GM06990 (cell line): ENCODE measurements at regions not wholly inside any gene's neighbourhood (a gene's known extent, or its start where the extent isn't known, plus 50 kb on each side); places are given as distances from the start of the nearest gene placed in this dataset.

Experiments used
- DNase-seq: peaks from one replicate; pipeline ENCODE4 v3.0.0-alpha.2; 2011; ENCODE audit not compliant: insufficient read length; ENCODE audit errors: extremely low read depth
- H3K27me3 ChIP-seq: replicated peaks from 2 replicates; pipeline ENCODE4 v1.6.0; 2011; ENCODE audit warnings: low read length; ENCODE audit not compliant: control insufficient read depth, insufficient read depth
- H3K36me3 ChIP-seq: 2 replicates; pipeline ENCODE4 v1.5.1; 2011; ENCODE audit warnings: low read length; ENCODE audit not compliant: control insufficient read depth, insufficient read depth
- H3K4me3 ChIP-seq: replicated peaks from 2 replicates; pipeline ENCODE4 v1.5.1; 2011; ENCODE audit warnings: low read depth, mild to moderate bottlenecking, control low read depth, low read length
- TF ChIP-seq, protein P1 (sequence below): IDR thresholded peaks from 2 replicates; pipeline ENCODE4 v1.5.1; 2011; ENCODE audit warnings: low read length, control low read depth, mild to moderate bottlenecking, inconsistent platforms; ENCODE audit not compliant: insufficient read depth, poor library complexity, severe bottlenecking

DNA sequence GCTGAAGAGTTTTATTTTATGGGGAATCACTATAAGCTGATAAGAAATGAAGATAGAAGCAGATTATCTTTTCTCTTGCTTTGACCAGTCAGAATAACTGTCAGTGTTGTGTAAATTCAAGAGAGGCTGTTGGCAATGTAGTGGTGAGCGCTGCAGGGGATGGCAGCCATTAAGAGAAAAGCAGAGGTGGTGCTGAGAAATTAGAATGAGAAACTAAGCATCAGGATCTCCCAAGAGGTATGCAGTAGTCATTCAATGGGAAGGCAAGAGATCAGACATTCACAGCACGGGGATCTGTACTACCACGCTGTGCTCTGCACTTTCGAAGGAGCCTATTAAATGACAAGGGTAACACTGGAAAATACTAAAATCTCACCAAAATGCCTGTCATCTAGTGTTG, 768.5 kb upstream of the ACO1 start:
- no peak for DNase-seq
- H3K4me3 ChIP-seq, result no peak overlapping the region
- no peaks in the 10 kb centered on the region for H3K36me3 ChIP-seq
- TF ChIP-seq, protein P1, sequence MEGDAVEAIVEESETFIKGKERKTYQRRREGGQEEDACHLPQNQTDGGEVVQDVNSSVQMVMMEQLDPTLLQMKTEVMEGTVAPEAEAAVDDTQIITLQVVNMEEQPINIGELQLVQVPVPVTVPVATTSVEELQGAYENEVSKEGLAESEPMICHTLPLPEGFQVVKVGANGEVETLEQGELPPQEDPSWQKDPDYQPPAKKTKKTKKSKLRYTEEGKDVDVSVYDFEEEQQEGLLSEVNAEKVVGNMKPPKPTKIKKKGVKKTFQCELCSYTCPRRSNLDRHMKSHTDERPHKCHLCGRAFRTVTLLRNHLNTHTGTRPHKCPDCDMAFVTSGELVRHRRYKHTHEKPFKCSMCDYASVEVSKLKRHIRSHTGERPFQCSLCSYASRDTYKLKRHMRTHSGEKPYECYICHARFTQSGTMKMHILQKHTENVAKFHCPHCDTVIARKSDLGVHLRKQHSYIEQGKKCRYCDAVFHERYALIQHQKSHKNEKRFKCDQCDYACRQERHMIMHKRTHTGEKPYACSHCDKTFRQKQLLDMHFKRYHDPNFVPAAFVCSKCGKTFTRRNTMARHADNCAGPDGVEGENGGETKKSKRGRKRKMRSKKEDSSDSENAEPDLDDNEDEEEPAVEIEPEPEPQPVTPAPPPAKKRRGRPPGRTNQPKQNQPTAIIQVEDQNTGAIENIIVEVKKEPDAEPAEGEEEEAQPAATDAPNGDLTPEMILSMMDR, result no peak
- no peaks in the 10 kb centered on the region for H3K27me3 ChIP-seq

DNA sequence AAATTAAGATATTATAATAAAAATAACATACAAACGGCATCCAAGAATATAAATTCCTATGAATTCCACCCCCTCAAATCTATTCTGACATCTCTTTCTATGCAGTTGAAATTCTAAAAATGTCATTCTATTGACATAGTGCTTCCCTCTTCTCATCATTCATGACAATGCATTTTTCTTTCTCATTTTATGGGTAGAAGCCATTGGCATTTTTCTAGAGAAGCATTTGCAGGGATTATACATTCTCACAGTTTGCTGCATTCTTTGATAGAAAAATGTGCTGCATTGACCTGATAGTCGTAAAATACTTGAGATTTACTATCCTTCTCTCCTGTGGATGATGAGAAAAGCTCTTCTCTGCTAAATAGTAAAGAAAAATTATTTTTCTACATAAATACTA, 760.9 kb upstream of the ACO1 start:
- H3K27me3 ChIP-seq, result no peaks in the 10 kb centered on the region

DNA sequence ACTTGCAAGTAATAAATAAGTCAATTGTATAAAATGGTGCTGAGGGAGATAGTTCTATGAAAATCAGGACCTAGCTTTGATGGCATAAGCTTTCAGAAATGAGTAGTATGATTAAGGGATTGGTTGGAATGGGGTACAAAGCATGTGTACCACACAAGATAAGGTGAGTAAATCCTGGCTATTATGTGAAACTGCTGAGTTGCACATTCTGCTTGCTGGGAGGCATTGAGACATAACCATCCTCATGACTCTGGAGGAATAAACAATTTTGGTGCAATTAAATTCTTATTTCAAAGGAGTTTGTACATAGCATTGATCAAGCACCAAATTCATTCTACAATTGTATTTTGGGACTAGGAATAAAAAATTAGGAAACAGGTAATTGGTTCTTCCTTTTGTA, 755.2 kb upstream of the ACO1 start:
- H3K4me3 ChIP-seq, result no peak overlapping the region
- TF ChIP-seq, protein P1, result no peak
- no peaks in the 10 kb centered on the region for H3K27me3 ChIP-seq
- DNase-seq, result no peak
- H3K36me3 ChIP-seq, result no peaks in the 10 kb centered on the region

More for the DNA sequence above, 760.9 kb upstream of the ACO1 start:
- DNase-seq, result no peak
- TF ChIP-seq, protein P1, result no peak
- Histone ChIP-seq H3K36me3 (no peaks in the 10 kb centered on the region), H3K4me3 (no peak overlapping the region)

DNA sequence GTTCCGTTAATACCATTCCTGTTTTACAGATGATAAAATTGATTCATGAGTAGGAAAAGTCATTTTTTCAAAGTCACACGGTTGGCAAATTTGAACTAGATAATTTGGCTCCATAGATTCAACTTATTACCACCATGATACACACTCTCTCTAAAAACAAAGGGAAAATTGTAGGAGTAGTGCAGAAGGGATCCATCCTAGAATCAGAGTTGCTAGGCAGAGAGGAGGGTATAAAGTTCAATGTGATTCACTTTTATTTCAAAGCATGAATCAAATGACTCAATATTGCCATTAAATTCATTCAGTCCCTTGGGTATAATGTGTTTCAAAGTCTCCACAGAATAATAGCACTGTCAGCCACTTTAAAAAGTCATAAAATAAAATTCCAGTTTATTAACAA, 747.2 kb upstream of the ACO1 start:
- no peak overlapping the region for H3K4me3 ChIP-seq
- H3K36me3 ChIP-seq, result no peaks in the 10 kb centered on the region
- no peaks in the 10 kb centered on the region for H3K27me3 ChIP-seq
- DNase-seq, result no peak
- TF ChIP-seq, protein P1, result no peak

DNA sequence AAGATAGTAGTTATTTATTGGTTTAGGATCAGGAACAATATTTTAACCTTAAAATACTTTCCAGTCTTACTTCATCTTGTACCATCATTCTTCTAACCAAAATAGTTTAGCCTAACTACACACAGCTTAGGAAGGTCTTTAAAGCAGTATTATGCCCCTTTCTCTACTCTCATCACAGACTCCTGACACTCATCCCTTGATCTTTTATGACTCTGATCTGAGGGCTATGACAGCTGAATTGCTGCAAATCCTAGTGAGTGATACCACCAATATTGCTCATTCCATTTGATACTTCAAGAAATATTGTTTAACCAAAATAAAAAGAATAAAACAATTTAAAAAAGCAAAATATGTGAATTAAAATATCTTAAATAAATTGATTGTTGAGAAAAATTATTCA, 746.6 kb upstream of the ACO1 start:
- no peaks in the 10 kb centered on the region for H3K27me3 ChIP-seq
- DNase-seq, result no peak
- TF ChIP-seq, protein P1, result no peak

DNA sequence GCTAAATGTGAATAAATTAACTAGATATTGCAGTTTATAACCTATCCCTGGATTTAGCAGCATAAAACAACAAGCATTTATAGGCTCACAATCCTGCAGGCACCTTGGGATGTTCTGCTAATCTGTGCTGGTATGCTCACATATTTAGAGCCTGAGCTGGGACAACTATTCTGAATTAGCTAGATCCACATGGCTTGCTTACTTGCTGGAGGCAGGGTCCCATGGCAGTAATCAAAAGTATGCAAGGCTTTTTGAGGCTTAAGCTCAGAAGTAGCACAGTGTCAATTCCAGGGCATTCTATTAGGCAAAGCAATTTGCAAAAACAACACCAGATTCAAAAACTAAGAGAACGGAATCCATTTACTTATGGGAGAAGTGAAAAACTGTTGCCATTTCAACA, 745.0 kb upstream of the ACO1 start:
- TF ChIP-seq, protein P1, result no peak
- no peak for DNase-seq
- no peaks in the 10 kb centered on the region for H3K27me3 ChIP-seq
- no peak overlapping the region for H3K4me3 ChIP-seq
- no peaks in the 10 kb centered on the region for H3K36me3 ChIP-seq

More for the DNA sequence above, 746.6 kb upstream of the ACO1 start:
- Histone ChIP-seq H3K36me3 (no peaks in the 10 kb centered on the region), H3K4me3 (no peak overlapping the region)
